Mesenchymal stem cell (in vitro differentiated cells and primary cell): ENCODE measurements at regions not wholly inside any gene's neighbourhood (a gene's known extent, or its start where the extent isn't known, plus 50 kb on each side); places are given as distances from the start of the nearest gene placed in this dataset.
A peak's percentile ranks its signal among the peaks of the same experiment; 100 is the strongest.

Experiments
- DNase-seq: peaks from one replicate; pipeline ENCODE4 v3.0.0-alpha.2; 2013
- H2AFZ ChIP-seq: one replicate; pipeline ENCODE4 v1.6.1; 2013; ENCODE audit warnings: low read depth, mild to moderate bottlenecking, control low read depth, inconsistent platforms, low read length, moderate library complexity
- H2AK5ac ChIP-seq: 2 replicates; pipeline ENCODE4 v1.6.1; 2013; ENCODE audit warnings: low read length, moderate library complexity, mild to moderate bottlenecking, inconsistent platforms; ENCODE audit not compliant: severe bottlenecking
- H2BK120ac ChIP-seq: one replicate; pipeline ENCODE4 v1.6.1; 2013; ENCODE audit warnings: low read depth, mild to moderate bottlenecking, inconsistent platforms, low read length, moderate library complexity
- H2BK12ac ChIP-seq, 2 experiments: one replicate each; pipeline ENCODE4 v1.6.1; 2013; ENCODE audit warnings: inconsistent platforms in 2 of 2, low read length in 2 of 2, mild to moderate bottlenecking in 2 of 2, moderate library complexity in 2 of 2, control low read depth in 1 of 2
- H2BK15ac ChIP-seq: one replicate; pipeline ENCODE4 v1.6.1; 2013; ENCODE audit warnings: mild to moderate bottlenecking, low read depth, inconsistent platforms; ENCODE audit not compliant: poor library complexity, severe bottlenecking
- H2BK5ac ChIP-seq: 2 replicates; pipeline ENCODE4 v1.6.1; 2013; ENCODE audit warnings: low read depth, mild to moderate bottlenecking, low read length, control low read depth, inconsistent platforms; ENCODE audit not compliant: poor library complexity, severe bottlenecking
- H3K14ac ChIP-seq, 2 experiments: one replicate each; pipeline ENCODE4 v1.6.1; 2013; ENCODE audit warnings: inconsistent platforms in 2 of 2, low read length in 2 of 2, control low read depth in 1 of 2, mild to moderate bottlenecking in 1 of 2, moderate library complexity in 1 of 2
- H3K18ac ChIP-seq, 2 experiments: one replicate each; pipeline ENCODE4 v1.6.1; 2013; ENCODE audit warnings: inconsistent platforms in 2 of 2, low read length in 2 of 2, control low read depth in 1 of 2, low read depth in 1 of 2, mild to moderate bottlenecking in 1 of 2
- H3K23ac ChIP-seq, 2 experiments: one replicate each; pipeline ENCODE4 v1.6.1; 2013; ENCODE audit warnings: inconsistent platforms in 2 of 2, low read length in 2 of 2, mild to moderate bottlenecking in 2 of 2, moderate library complexity in 2 of 2, control low read depth in 1 of 2
- H3K27ac ChIP-seq: 2 replicates; pipeline ENCODE4 v1.5.1; 2013; ENCODE audit warnings: mild to moderate bottlenecking, moderate library complexity, low read length, control low read depth, inconsistent platforms; ENCODE audit not compliant: poor library complexity, severe bottlenecking
- H3K27me3 ChIP-seq, 2 experiments: 2 replicates each; pipeline versions ENCODE4 v1.6.1 to v1.7.0; 2013; ENCODE audit warnings: low read length in 2 of 2, mild to moderate bottlenecking in 2 of 2, moderate library complexity in 2 of 2, control low read depth in 1 of 2, inconsistent platforms in 1 of 2; ENCODE audit not compliant: control insufficient read depth in 1 of 2, insufficient read depth in 1 of 2
- H3K36me3 ChIP-seq, 2 experiments: 2 replicates each; pipeline versions ENCODE4 v1.6.1 to v1.7.0; 2013; ENCODE audit warnings: low read length in 2 of 2, control low read depth in 1 of 2, inconsistent platforms in 1 of 2, low read depth in 1 of 2, mild to moderate bottlenecking in 1 of 2; ENCODE audit not compliant: insufficient read depth in 2 of 2, control insufficient read depth in 1 of 2
- H3K4ac ChIP-seq, 2 experiments: one replicate each; pipeline ENCODE4 v1.6.1; 2013; ENCODE audit warnings: inconsistent platforms in 2 of 2, low read length in 2 of 2, mild to moderate bottlenecking in 2 of 2, moderate library complexity in 2 of 2, control low read depth in 1 of 2, low read depth in 1 of 2
- H3K4me1 ChIP-seq: 2 replicates; pipeline ENCODE4 v1.6.1; 2013; ENCODE audit warnings: low read depth, low read length, control low read depth; ENCODE audit not compliant: control insufficient read depth, insufficient read depth
- H3K4me2 ChIP-seq: 2 replicates; pipeline ENCODE4 v1.6.1; 2013; ENCODE audit warnings: low read length, mild to moderate bottlenecking, inconsistent platforms; ENCODE audit not compliant: poor library complexity, severe bottlenecking
- H3K4me3 ChIP-seq, 2 experiments: 2 replicates each; pipeline versions ENCODE4 v1.5.1 to v1.7.0; 2013; ENCODE audit warnings: low read length in 2 of 2, mild to moderate bottlenecking in 2 of 2, control low read depth in 1 of 2, low read depth in 1 of 2; ENCODE audit not compliant: insufficient read depth in 1 of 2
- H3K79me1 ChIP-seq: replicated peaks from 2 replicates; pipeline ENCODE4 v1.6.1; 2013; ENCODE audit warnings: mild to moderate bottlenecking, control low read depth, low read length, inconsistent platforms; ENCODE audit not compliant: poor library complexity, severe bottlenecking
- H3K9ac ChIP-seq: 2 replicates; pipeline ENCODE4 v1.7.0; 2013; ENCODE audit warnings: mild to moderate bottlenecking, low read length, moderate library complexity
- H3K9me3 ChIP-seq: 2 replicates; pipeline ENCODE4 v1.7.0; 2013; ENCODE audit warnings: mild to moderate bottlenecking, low read length; ENCODE audit not compliant: control insufficient read depth
- H4K8ac ChIP-seq: one replicate; pipeline ENCODE4 v1.6.1; 2013; ENCODE audit warnings: inconsistent platforms, mild to moderate bottlenecking, low read length, moderate library complexity
- H4K91ac ChIP-seq: one replicate; pipeline ENCODE4 v1.6.1; 2013; ENCODE audit warnings: mild to moderate bottlenecking, low read length, inconsistent platforms
- WGBS: methylation state at CpG from one replicate; pipeline ENCODE4 v1.1.7; 2013; ENCODE audit warnings: mixed read lengths; 5-methylcytosine and 5-hydroxymethylcytosine counted together

DNA sequence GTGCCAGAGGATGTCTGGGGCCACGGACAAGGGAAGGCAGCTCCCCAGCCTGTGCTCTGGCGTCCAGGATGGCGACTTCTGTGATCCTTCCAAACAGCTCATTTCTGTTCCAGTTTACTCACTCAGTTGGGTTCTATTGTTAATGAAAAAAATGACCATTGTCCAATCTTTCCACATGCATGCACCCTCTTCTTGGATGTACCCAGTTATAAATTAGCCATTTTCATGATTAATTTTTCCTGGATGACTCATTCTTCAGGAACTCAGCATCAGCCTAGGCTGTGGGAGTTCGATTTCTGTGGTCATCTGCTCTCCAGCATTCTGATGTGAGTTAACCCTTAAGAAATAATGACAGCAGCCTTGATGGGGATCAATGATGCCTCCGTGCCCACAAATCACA, 926.8 kb downstream of the BCL11B start:
- H2AFZ ChIP-seq: no peak overlapping the region
- H3K18ac ChIP-seq: no peak overlapping the region
- no peaks in the 10 kb centered on the region for H3K36me3 ChIP-seq
- H3K27me3 ChIP-seq: no peaks in the 10 kb centered on the region
- DNase-seq: no peak
- H3K9ac ChIP-seq: no peak overlapping the region
- H2BK120ac ChIP-seq: no peak overlapping the region
- peak overlapping the region; percentile 76 for H3K27ac ChIP-seq
- WGBS: 35% methylated on average over 5 of the region's 5 CpGs
- no peak overlapping the region for H2BK15ac ChIP-seq
- H3K4me3 ChIP-seq: no peak overlapping the region
- H2AK5ac ChIP-seq: no peak overlapping the region
- no peak overlapping the region for H3K14ac ChIP-seq
- H3K79me1 ChIP-seq: no peaks in the 10 kb centered on the region
- H3K23ac ChIP-seq: no peak overlapping the region
- H4K8ac ChIP-seq: no peak overlapping the region
- no peak overlapping the region for H2BK12ac ChIP-seq
- peak overlapping the region; percentile 32 for H3K4me2 ChIP-seq
- no peak overlapping the region for H3K4ac ChIP-seq
- H3K9me3 ChIP-seq: no peaks in the 10 kb centered on the region
- no peak overlapping the region for H2BK5ac ChIP-seq
- no peak overlapping the region for H4K91ac ChIP-seq
- H3K4me1 ChIP-seq: peaks cover 11% of the 10 kb centered on the region

GRCh38 chr14:98347686-98348085, 924.3 kb downstream of the BCL11B start:
- WGBS: 60% methylated on average over 6 of the region's 7 CpGs

DNA sequence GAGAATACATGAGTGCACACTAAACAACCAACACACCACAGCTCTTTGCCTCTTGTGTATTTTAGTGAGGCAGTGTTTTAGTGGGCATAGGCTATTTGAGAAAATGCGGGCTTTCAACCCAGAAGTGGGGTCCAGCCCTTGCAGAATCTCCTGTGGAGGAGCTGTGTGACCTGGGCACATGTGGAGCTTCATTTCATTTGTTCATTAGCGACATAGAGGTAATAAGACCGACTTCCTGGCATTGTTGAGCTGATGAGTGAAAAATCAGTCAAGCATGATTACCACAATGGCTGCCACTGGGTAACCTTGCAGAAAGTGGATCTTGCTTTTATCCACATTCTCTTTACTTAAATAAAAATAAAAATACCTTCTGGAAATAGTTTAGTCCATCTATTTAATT, 923.5 kb downstream of the BCL11B start:
- Histone ChIP-seq H4K8ac (no peak overlapping the region), H3K4me2 (no peak overlapping the region), H3K79me1 (no peaks in the 10 kb centered on the region), H3K27me3 (no peaks in the 10 kb centered on the region), H3K23ac (no peak overlapping the region), H3K27ac (no peak overlapping the region), H3K4ac (no peak overlapping the region), H3K4me3 (no peak overlapping the region), H3K4me1 (peaks cover 11% of the 10 kb centered on the region), H2AK5ac (no peak overlapping the region), H3K18ac (no peak overlapping the region), H2BK120ac (no peak overlapping the region), H2BK12ac (no peak overlapping the region), H3K36me3 (no peaks in the 10 kb centered on the region), H2BK15ac (no peak overlapping the region), H2BK5ac (no peak overlapping the region), H3K9me3 (no peaks in the 10 kb centered on the region), H4K91ac (no peak overlapping the region), H2AFZ (no peak overlapping the region), H3K9ac (no peak overlapping the region), H3K14ac (no peak overlapping the region)
- WGBS: 54% methylated on average over 3 of the region's 3 CpGs
- no peak for DNase-seq

More at GRCh38 chr14:98347686-98348085, 924.3 kb downstream of the BCL11B start:
- Histone ChIP-seq H3K23ac (no peak overlapping the region), H3K9ac (no peak overlapping the region), H4K8ac (no peak overlapping the region), H3K4me3 (no peak overlapping the region), H3K4me2 (no peak overlapping the region), H2BK5ac (no peak overlapping the region), H2AFZ (no peak overlapping the region), H2BK15ac (no peak overlapping the region), H3K9me3 (no peaks in the 10 kb centered on the region), H3K18ac (no peak overlapping the region), H3K14ac (no peak overlapping the region), H3K27me3 (no peaks in the 10 kb centered on the region), H2BK120ac (no peak overlapping the region), H3K4me1 (peaks cover 11% of the 10 kb centered on the region), H3K36me3 (no peaks in the 10 kb centered on the region), H3K27ac (no peak overlapping the region), H4K91ac (no peak overlapping the region), H2AK5ac (no peak overlapping the region), H3K79me1 (no peaks in the 10 kb centered on the region), H3K4ac (no peak overlapping the region), H2BK12ac (no peak overlapping the region)
- no peak for DNase-seq

DNA sequence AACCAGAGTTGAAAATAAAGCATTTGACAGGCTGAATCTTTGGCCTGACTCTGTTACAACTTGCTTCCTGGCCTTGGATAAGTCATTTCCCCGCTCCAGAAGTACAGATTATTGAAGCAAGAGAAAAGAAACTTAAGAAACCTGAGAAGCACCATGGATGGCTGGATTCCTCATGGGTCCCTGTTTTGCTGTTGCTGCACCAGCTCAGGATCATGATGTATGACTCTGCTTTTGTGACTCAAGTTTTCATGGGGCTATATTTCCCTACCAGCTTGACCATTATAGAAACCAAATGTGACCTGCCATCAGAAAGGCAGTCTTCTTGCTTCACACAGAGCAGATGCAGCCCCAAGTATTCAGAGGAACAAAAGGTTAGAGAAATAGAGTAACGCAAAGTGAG, 921.8 kb downstream of the BCL11B start:
- Histone ChIP-seq H2AFZ (no peak overlapping the region), H3K27ac (no peak overlapping the region), H3K4me2 (no peak overlapping the region), H2BK15ac (no peak overlapping the region), H3K9ac (no peak overlapping the region), H3K27me3 (no peaks in the 10 kb centered on the region), H3K36me3 (no peaks in the 10 kb centered on the region), H3K79me1 (no peaks in the 10 kb centered on the region), H3K9me3 (no peaks in the 10 kb centered on the region), H3K23ac (no peak overlapping the region), H2BK12ac (no peak overlapping the region), H4K91ac (no peak overlapping the region), H3K4me1 (peaks cover 2% of the 10 kb centered on the region), H2BK5ac (no peak overlapping the region), H3K14ac (no peak overlapping the region), H3K18ac (no peak overlapping the region), H4K8ac (no peak overlapping the region), H2AK5ac (no peak overlapping the region), H3K4ac (no peak overlapping the region), H3K4me3 (no peak overlapping the region), H2BK120ac (no peak overlapping the region)
- 57% methylated on average over 2 of the region's 2 CpGs for WGBS
- no peak for DNase-seq
